HG03025 (cell line): ENCODE measurements at regions not wholly inside any gene's neighbourhood (a gene's known extent, or its start where the extent isn't known, plus 50 kb on each side); places are given as distances from the start of the nearest gene placed in this dataset.

Source experiments
- ATAC-seq: cut with Tn5 transposase; IDR thresholded peaks from one replicate; pipeline ENCODE4 v1.9.1; 2021; ENCODE audit warnings: mild to moderate bottlenecking, moderate library complexity; ENCODE audit not compliant: unreplicated experiment, low FRiP score

DNA sequence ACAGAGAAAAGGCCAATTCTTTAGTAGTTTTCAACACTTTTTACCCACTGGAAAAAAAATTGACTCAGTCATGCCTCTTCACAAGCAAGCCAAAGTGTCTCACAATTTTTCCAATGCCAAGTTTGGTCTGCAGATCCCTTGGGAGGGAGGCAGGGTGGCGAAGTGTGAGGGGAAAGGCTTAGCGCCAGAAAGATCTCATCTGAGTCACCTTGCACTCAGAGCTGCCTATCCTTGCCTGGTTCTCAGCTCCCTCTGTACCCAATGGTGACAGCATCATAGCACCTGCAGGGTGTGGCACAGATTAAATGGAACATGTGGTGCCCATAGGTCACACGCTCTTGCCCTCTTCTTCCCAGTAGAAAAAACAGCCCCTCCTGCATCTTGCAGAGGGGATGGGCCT is 55.2 kb upstream of the GYPC start:
- no peak for ATAC-seq

DNA sequence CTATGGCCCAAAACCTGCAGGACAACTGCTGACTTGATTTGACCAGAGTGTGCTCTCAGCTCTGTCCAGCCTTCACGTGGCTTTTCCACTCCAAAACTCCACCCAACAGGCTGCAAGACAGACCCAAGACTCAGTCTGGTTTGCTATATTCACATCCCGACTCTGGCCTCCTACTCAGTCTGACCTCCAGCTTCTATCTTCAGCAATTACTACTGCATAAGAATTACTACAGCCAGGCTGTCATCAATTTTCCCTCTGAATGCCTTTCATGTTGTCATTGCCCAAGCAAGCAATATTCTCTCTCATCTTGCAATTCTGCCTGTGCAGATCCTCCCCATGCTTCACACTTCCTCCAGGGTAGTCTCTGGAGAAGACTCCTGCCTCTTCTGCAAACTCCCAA is 53.6 kb upstream of the GYPC start:
- ATAC-seq, result no peak
